ENCODE measurements at regions not wholly inside any gene's neighbourhood (a gene's known extent, or its start where the extent isn't known, plus 50 kb on each side); places are given as distances from the start of the nearest gene placed in this dataset.

GRCh38 chr19:31492050-31492449 lies 142.8 kb upstream of the TSHZ3 start:
- ATAC-seq, result no peak

GRCh38 chr19:31496076-31496475 lies 146.8 kb upstream of the TSHZ3 start:
- TF ChIP-seq RARB (CRISPR knock-in tag; IDR thresholded peaks at IDR 0.05) (no peak), TSHZ2 (CRISPR knock-in tag; IDR thresholded peaks at IDR 0.05) (no peak), CSDC2 (CRISPR knock-in tag; IDR thresholded peaks at IDR 0.05) (no peak), PATZ1 (CRISPR knock-in tag; IDR thresholded peaks at IDR 0.05; ENCODE audit: borderline replicate concordance) (no peak), ZFP30 (CRISPR knock-in tag; IDR thresholded peaks at IDR 0.05) (no peak), ZNF70 (CRISPR knock-in tag; IDR thresholded peaks at IDR 0.05) (no peak), CREB5 (CRISPR knock-in tag; IDR thresholded peaks at IDR 0.05; ENCODE audit: low read depth) (no peak), TOX (CRISPR knock-in tag; IDR thresholded peaks at IDR 0.05; ENCODE audit: borderline replicate concordance) (no peak), ISL1 (CRISPR knock-in tag; IDR thresholded peaks at IDR 0.05) (no peak), OSR1 (CRISPR knock-in tag; IDR thresholded peaks at IDR 0.05) (no peak), BACH2 (CRISPR knock-in tag; IDR thresholded peaks at IDR 0.05; ENCODE audit: borderline replicate concordance) (no peak), ZC3H10 (CRISPR knock-in tag; IDR thresholded peaks at IDR 0.05) (no peak), ESRRG (CRISPR knock-in tag; IDR thresholded peaks at IDR 0.05) (no peak)
- no peak for ATAC-seq

More at GRCh38 chr19:31492050-31492449, 142.8 kb upstream of the TSHZ3 start:
- TF ChIP-seq ZNF8 (CRISPR knock-in tag; IDR thresholded peaks at IDR 0.05), result no peak
- no peak for TF ChIP-seq ZFP30 (CRISPR knock-in tag; IDR thresholded peaks at IDR 0.05)
- TF ChIP-seq CREB5 (CRISPR knock-in tag; IDR thresholded peaks at IDR 0.05; ENCODE audit: low read depth), result no peak
- TF ChIP-seq RARB (CRISPR knock-in tag; IDR thresholded peaks at IDR 0.05), result no peak
- TF ChIP-seq CSDC2 (CRISPR knock-in tag; IDR thresholded peaks at IDR 0.05), result no peak
- no peak for TF ChIP-seq ZNF70 (CRISPR knock-in tag; IDR thresholded peaks at IDR 0.05)
- TF ChIP-seq ZFP3 (CRISPR knock-in tag; IDR thresholded peaks at IDR 0.05), result no peak
- TF ChIP-seq ZNF565 (CRISPR knock-in tag; conservative IDR thresholded peaks at IDR 0.05; ENCODE audit: low read depth), result no peak
- TF ChIP-seq ISL1 (CRISPR knock-in tag; IDR thresholded peaks at IDR 0.05), result no peak
- no peak for TF ChIP-seq ARNTL (CRISPR knock-in tag; IDR thresholded peaks at IDR 0.05; ENCODE audit: borderline replicate concordance, low read depth)
- no peak for TF ChIP-seq CSRNP3 (CRISPR knock-in tag; IDR thresholded peaks at IDR 0.05)
- TF ChIP-seq POU6F1 (CRISPR knock-in tag; IDR thresholded peaks at IDR 0.05; ENCODE audit: borderline replicate concordance, low read depth), result no peak

GRCh38 chr19:31497709-31498108 lies 148.5 kb upstream of the TSHZ3 start:
- no peak for ATAC-seq
- TF ChIP-seq RARB (CRISPR knock-in tag; IDR thresholded peaks at IDR 0.05) (no peak), TCF4 (CRISPR knock-in tag; IDR thresholded peaks at IDR 0.05; ENCODE audit: borderline replicate concordance) (no peak), TSHZ2 (CRISPR knock-in tag; IDR thresholded peaks at IDR 0.05) (no peak), PATZ1 (CRISPR knock-in tag; IDR thresholded peaks at IDR 0.05; ENCODE audit: borderline replicate concordance) (no peak), ESRRG (CRISPR knock-in tag; IDR thresholded peaks at IDR 0.05) (no peak), TOX (CRISPR knock-in tag; IDR thresholded peaks at IDR 0.05; ENCODE audit: borderline replicate concordance) (no peak)
